GM23338 (cell line): ENCODE measurements at regions not wholly inside any gene's neighbourhood (a gene's known extent, or its start where the extent isn't known, plus 50 kb on each side); places are given as distances from the start of the nearest gene placed in this dataset.

Experiments used
- ATAC-seq: fragments of 200-7000 bp; cut with Tn5 transposase; 3 replicates; pipeline ENCODE4 v1.9.1; 2020
- DNase-seq: peaks from one replicate; pipeline ENCODE4 v3.0.0-alpha.2; 2015; ENCODE audit warnings: low spot score
- H2AFZ ChIP-seq: fragments of 200-600 bp; sonication (generic); 2 replicates; pipeline ENCODE4 v1.8.0; 2016; ENCODE audit warnings: antibody characterized with exemption, mild to moderate bottlenecking, moderate library complexity
- H3F3A ChIP-seq: fragments of 200-600 bp; sonication (generic); replicated peaks from 2 replicates; pipeline ENCODE4 v1.8.0; 2017; ENCODE audit warnings: antibody characterized with exemption, mixed run types, low read depth
- H3K27ac ChIP-seq: fragments of 200-600 bp; sonication (generic); 2 replicates; pipeline ENCODE4 v1.6.1; 2016; ENCODE audit warnings: low read depth
- H3K27me3 ChIP-seq: fragments of 200-600 bp; sonication (generic); 2 replicates; pipeline ENCODE4 v1.8.0; 2016; ENCODE audit warnings: mild to moderate bottlenecking, mixed run types, moderate library complexity; ENCODE audit not compliant: insufficient read depth
- H3K36me3 ChIP-seq: fragments of 200-600 bp; sonication (generic); 2 replicates; pipeline ENCODE4 v1.8.0; 2016; ENCODE audit warnings: mild to moderate bottlenecking; ENCODE audit not compliant: insufficient read depth
- H3K4me1 ChIP-seq: fragments of 200-600 bp; sonication (generic); 2 replicates; pipeline ENCODE4 v1.8.0; 2016; ENCODE audit warnings: mild to moderate bottlenecking, moderate library complexity; ENCODE audit not compliant: insufficient read depth
- H3K4me2 ChIP-seq: fragments of 200-600 bp; sonication (generic); 2 replicates; pipeline ENCODE4 v1.7.1; 2017; ENCODE audit warnings: mixed run types
- H3K4me3 ChIP-seq: fragments of 200-600 bp; sonication (generic); 2 replicates; pipeline ENCODE4 v1.6.1; 2016; ENCODE audit warnings: mixed run types
- H3K79me2 ChIP-seq: fragments of 200-600 bp; sonication (generic); replicated peaks from 2 replicates; pipeline ENCODE4 v1.8.0; 2017; ENCODE audit warnings: mild to moderate bottlenecking; ENCODE audit not compliant: insufficient read depth
- H3K9me2 ChIP-seq: fragments of 200-600 bp; sonication (generic); 2 replicates; pipeline ENCODE4 v1.8.0; 2017; ENCODE audit not compliant: insufficient read depth
- H4K20me1 ChIP-seq: fragments of 200-600 bp; sonication (generic); replicated peaks from 2 replicates; pipeline ENCODE4 v1.8.0; 2017; ENCODE audit warnings: mild to moderate bottlenecking; ENCODE audit not compliant: insufficient read depth
- H3K27ac Mint-ChIP-seq: 2 replicates; pipeline ENCODE4 v1.8.0; 2020; ENCODE audit warnings: inconsistent platforms, mild to moderate bottlenecking, moderate library complexity, mixed read lengths
- H3K27me3 Mint-ChIP-seq: 3 replicates; pipeline ENCODE4 v1.8.0; 2022; ENCODE audit warnings: low read depth, mild to moderate bottlenecking, moderate library complexity, mixed read lengths, inconsistent platforms; ENCODE audit not compliant: insufficient read depth, poor library complexity
- H3K36me3 Mint-ChIP-seq: 3 replicates; pipeline ENCODE4 v1.8.0; 2021; ENCODE audit warnings: low read depth, mild to moderate bottlenecking, inconsistent platforms, moderate library complexity, mixed read lengths
- H3K4me1 Mint-ChIP-seq: 3 replicates; pipeline ENCODE4 v1.8.0; 2020; ENCODE audit warnings: mild to moderate bottlenecking, inconsistent platforms, mixed read lengths
- H3K4me3 Mint-ChIP-seq: 3 replicates; pipeline ENCODE4 v1.8.0; 2021; ENCODE audit warnings: moderate library complexity, mild to moderate bottlenecking, inconsistent platforms, mixed read lengths
- H3K9me3 Mint-ChIP-seq: 3 replicates; pipeline ENCODE4 v1.8.0; 2020; ENCODE audit warnings: moderate library complexity, mild to moderate bottlenecking, inconsistent platforms, mixed read lengths
- CTCF ChIP-seq, 2 experiments: fragments of 200-600 bp in 1 of 2; sonication (generic) in 1 of 2; conservative IDR thresholded peaks; 2 replicates each; pipeline versions ENCODE4 v1.5.1 to v1.6.1; 2016 to 2017; ENCODE audit warnings: antibody characterized with exemption in 2 of 2, low read depth in 2 of 2, mild to moderate bottlenecking in 2 of 2, moderate library complexity in 1 of 2
- EZH2 ChIP-seq: fragments of 200-600 bp; sonication (generic); IDR thresholded peaks from one replicate; pipeline ENCODE4 v1.8.0; 2017; ENCODE audit warnings: antibody characterized with exemption, mild to moderate bottlenecking, low read depth; ENCODE audit not compliant: unreplicated experiment
- NANOG ChIP-seq: IDR thresholded peaks from 2 replicates; pipeline ENCODE4 v1.6.1; 2016; ENCODE audit warnings: antibody characterized with exemption, borderline replicate concordance
- ZNF114 ChIP-seq: fragments of 250-450 bp; sonication (Bioruptor Pico); IDR thresholded peaks from 2 replicates; pipeline ENCODE4 v1.5.0; 2020; ENCODE audit warnings: mild to moderate bottlenecking, moderate library complexity
- ZNF331 ChIP-seq: fragments of 250-450 bp; sonication (Bioruptor Pico); IDR thresholded peaks from 2 replicates; pipeline ENCODE4 v1.5.0; 2020; ENCODE audit warnings: low read depth, mild to moderate bottlenecking, moderate library complexity
- ZNF462 ChIP-seq: fragments of 250-450 bp; sonication (Bioruptor Pico); IDR thresholded peaks from 2 replicates; pipeline ENCODE4 v1.5.0; 2020; ENCODE audit warnings: mild to moderate bottlenecking, moderate library complexity
- TF ChIP-seq, protein P1 (sequence below): IDR thresholded peaks from one replicate; pipeline ENCODE4 v1.6.1; 2018; ENCODE audit warnings: antibody characterized with exemption; ENCODE audit not compliant: unreplicated experiment

DNA sequence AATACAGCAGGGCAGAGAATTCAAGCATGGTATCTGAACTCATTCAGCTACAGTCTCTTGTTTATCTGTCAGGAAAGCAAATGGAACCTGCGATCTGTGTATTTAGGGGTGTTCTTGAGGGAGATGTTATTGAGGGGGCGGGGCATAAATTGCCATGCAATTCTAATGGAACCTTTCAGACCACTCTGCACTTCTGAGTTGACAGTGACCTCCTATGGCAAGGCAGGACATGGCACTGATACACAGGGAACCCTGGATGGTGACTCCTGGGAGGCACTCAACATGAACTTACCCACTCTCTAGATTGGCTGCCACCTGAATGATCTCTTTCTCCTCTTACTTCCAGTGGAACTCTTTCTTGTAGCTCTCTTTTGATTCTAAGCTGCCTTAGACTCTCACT lies 787.3 kb downstream of the VRK1 start:
- no peak overlapping the region for H2AFZ ChIP-seq
- Mint-ChIP-seq H3K27me3 (no peaks in the 10 kb centered on the region), H3K4me3 (no peak overlapping the region), H3K4me1 (no peaks in the 10 kb centered on the region; the same call in 2 of the 3 replicates), H3K27ac (no peak overlapping the region), H3K36me3 (no peaks in the 10 kb centered on the region), H3K9me3 (no peaks in the 10 kb centered on the region; the same call in 2 of the 3 replicates)
- H3K79me2 ChIP-seq, result no peaks in the 10 kb centered on the region
- TF ChIP-seq CTCF (conservative IDR thresholded peaks at IDR 0.05; ENCODE audit: low read depth in 2 of 2), result peak; percentile 47 to 67
- TF ChIP-seq, protein P1, sequence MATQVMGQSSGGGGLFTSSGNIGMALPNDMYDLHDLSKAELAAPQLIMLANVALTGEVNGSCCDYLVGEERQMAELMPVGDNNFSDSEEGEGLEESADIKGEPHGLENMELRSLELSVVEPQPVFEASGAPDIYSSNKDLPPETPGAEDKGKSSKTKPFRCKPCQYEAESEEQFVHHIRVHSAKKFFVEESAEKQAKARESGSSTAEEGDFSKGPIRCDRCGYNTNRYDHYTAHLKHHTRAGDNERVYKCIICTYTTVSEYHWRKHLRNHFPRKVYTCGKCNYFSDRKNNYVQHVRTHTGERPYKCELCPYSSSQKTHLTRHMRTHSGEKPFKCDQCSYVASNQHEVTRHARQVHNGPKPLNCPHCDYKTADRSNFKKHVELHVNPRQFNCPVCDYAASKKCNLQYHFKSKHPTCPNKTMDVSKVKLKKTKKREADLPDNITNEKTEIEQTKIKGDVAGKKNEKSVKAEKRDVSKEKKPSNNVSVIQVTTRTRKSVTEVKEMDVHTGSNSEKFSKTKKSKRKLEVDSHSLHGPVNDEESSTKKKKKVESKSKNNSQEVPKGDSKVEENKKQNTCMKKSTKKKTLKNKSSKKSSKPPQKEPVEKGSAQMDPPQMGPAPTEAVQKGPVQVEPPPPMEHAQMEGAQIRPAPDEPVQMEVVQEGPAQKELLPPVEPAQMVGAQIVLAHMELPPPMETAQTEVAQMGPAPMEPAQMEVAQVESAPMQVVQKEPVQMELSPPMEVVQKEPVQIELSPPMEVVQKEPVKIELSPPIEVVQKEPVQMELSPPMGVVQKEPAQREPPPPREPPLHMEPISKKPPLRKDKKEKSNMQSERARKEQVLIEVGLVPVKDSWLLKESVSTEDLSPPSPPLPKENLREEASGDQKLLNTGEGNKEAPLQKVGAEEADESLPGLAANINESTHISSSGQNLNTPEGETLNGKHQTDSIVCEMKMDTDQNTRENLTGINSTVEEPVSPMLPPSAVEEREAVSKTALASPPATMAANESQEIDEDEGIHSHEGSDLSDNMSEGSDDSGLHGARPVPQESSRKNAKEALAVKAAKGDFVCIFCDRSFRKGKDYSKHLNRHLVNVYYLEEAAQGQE, result no peak
- no peak overlapping the region for H3K4me2 ChIP-seq
- H3K36me3 ChIP-seq, result no peaks in the 10 kb centered on the region; the same call in 1 of the 2 replicates
- no peaks in the 10 kb centered on the region for H3F3A ChIP-seq
- no peak overlapping the region for H3K27ac ChIP-seq
- ATAC-seq, result peak; percentile 53; the same call in 2 of the 3 replicates
- no peaks in the 10 kb centered on the region for H4K20me1 ChIP-seq
- no peaks in the 10 kb centered on the region for H3K4me1 ChIP-seq
- no peaks in the 10 kb centered on the region for H3K27me3 ChIP-seq
- peak; percentile 46 for DNase-seq
- no peak overlapping the region for H3K4me3 ChIP-seq
- peaks cover 17% of the 10 kb centered on the region for H3K9me2 ChIP-seq

DNA sequence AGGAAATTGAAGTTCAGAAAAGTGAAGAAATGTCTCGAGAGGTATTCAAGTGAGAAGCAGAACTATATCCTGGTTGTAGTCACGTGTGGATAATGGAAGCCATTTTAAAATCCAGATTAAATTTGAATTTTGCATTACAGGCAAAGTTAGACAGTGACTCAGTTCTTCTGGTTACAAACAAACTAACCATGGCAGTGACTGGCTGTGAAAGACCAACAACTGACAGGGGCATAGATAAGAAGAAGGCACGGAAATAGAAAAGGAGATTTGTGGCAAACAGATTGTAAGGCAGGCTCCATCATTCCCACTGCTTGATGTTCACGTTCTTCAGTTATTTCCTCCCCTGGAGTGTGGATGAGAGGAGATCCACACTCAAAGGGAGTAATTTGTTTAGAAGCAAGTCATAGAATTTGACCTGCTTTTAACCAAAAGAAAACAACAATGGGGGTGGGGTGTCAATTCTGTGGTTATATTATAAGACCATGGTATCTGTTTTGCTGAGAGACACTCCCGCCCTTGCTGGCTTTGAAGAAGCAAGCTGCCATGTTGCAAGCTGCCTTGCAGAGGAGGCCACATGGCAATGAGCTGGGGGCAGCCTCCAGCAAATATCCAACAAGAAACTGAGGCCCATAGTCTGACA lies 795.3 kb downstream of the VRK1 start:
- H3K4me1 ChIP-seq, result no peaks in the 10 kb centered on the region
- no peak overlapping the region for H3K4me2 ChIP-seq
- Mint-ChIP-seq H3K36me3 (no peaks in the 10 kb centered on the region; the same call in 2 of the 3 replicates), H3K9me3 (no peaks in the 10 kb centered on the region), H3K4me1 (no peaks in the 10 kb centered on the region), H3K27ac (no peak overlapping the region), H3K27me3 (peaks cover 1% of the 10 kb centered on the region), H3K4me3 (no peak overlapping the region)
- ATAC-seq, result no peak
- no peak for DNase-seq
- no peak overlapping the region for H3K4me3 ChIP-seq
- H3K9me2 ChIP-seq, result peaks cover 8% of the 10 kb centered on the region; the same call in 1 of the 2 replicates
- H3K27me3 ChIP-seq, result no peaks in the 10 kb centered on the region
- H3K27ac ChIP-seq, result no peak overlapping the region
- H2AFZ ChIP-seq, result no peak overlapping the region
- no peaks in the 10 kb centered on the region; the same call in 1 of the 2 replicates for H3K36me3 ChIP-seq
- H3F3A ChIP-seq, result no peaks in the 10 kb centered on the region
- no peaks in the 10 kb centered on the region for H4K20me1 ChIP-seq
- no peaks in the 10 kb centered on the region for H3K79me2 ChIP-seq
- TF ChIP-seq NANOG (no peak), EZH2 (no peak), ZNF462 (CRISPR knock-in tag) (no peak), ZNF114 (CRISPR knock-in tag) (no peak), ZNF331 (CRISPR knock-in tag) (no peak)
